Mesenchymal stem cell (in vitro differentiated cells and primary cell): ENCODE measurements at regions not wholly inside any gene's neighbourhood (a gene's known extent, or its start where the extent isn't known, plus 50 kb on each side); places are given as distances from the start of the nearest gene placed in this dataset.

Source experiments
- DNase-seq: peaks from one replicate; pipeline ENCODE4 v3.0.0-alpha.2; 2013
- H2AFZ ChIP-seq: one replicate; pipeline ENCODE4 v1.6.1; 2013; ENCODE audit warnings: low read depth, mild to moderate bottlenecking, control low read depth, inconsistent platforms, low read length, moderate library complexity
- H2AK5ac ChIP-seq: 2 replicates; pipeline ENCODE4 v1.6.1; 2013; ENCODE audit warnings: low read length, moderate library complexity, mild to moderate bottlenecking, inconsistent platforms; ENCODE audit not compliant: severe bottlenecking
- H2BK120ac ChIP-seq: one replicate; pipeline ENCODE4 v1.6.1; 2013; ENCODE audit warnings: low read depth, mild to moderate bottlenecking, inconsistent platforms, low read length, moderate library complexity
- H2BK12ac ChIP-seq, 2 experiments: one replicate each; pipeline ENCODE4 v1.6.1; 2013; ENCODE audit warnings: inconsistent platforms in 2 of 2, low read length in 2 of 2, mild to moderate bottlenecking in 2 of 2, moderate library complexity in 2 of 2, control low read depth in 1 of 2
- H2BK15ac ChIP-seq: one replicate; pipeline ENCODE4 v1.6.1; 2013; ENCODE audit warnings: mild to moderate bottlenecking, low read depth, inconsistent platforms; ENCODE audit not compliant: poor library complexity, severe bottlenecking
- H2BK5ac ChIP-seq: 2 replicates; pipeline ENCODE4 v1.6.1; 2013; ENCODE audit warnings: low read depth, mild to moderate bottlenecking, low read length, control low read depth, inconsistent platforms; ENCODE audit not compliant: poor library complexity, severe bottlenecking
- H3K14ac ChIP-seq, 2 experiments: one replicate each; pipeline ENCODE4 v1.6.1; 2013; ENCODE audit warnings: inconsistent platforms in 2 of 2, low read length in 2 of 2, control low read depth in 1 of 2, mild to moderate bottlenecking in 1 of 2, moderate library complexity in 1 of 2
- H3K18ac ChIP-seq, 2 experiments: one replicate each; pipeline ENCODE4 v1.6.1; 2013; ENCODE audit warnings: inconsistent platforms in 2 of 2, low read length in 2 of 2, control low read depth in 1 of 2, low read depth in 1 of 2, mild to moderate bottlenecking in 1 of 2
- H3K23ac ChIP-seq, 2 experiments: one replicate each; pipeline ENCODE4 v1.6.1; 2013; ENCODE audit warnings: inconsistent platforms in 2 of 2, low read length in 2 of 2, mild to moderate bottlenecking in 2 of 2, moderate library complexity in 2 of 2, control low read depth in 1 of 2
- H3K27ac ChIP-seq: 2 replicates; pipeline ENCODE4 v1.5.1; 2013; ENCODE audit warnings: mild to moderate bottlenecking, moderate library complexity, low read length, control low read depth, inconsistent platforms; ENCODE audit not compliant: poor library complexity, severe bottlenecking
- H3K27me3 ChIP-seq, 2 experiments: 2 replicates each; pipeline versions ENCODE4 v1.6.1 to v1.7.0; 2013; ENCODE audit warnings: low read length in 2 of 2, mild to moderate bottlenecking in 2 of 2, moderate library complexity in 2 of 2, control low read depth in 1 of 2, inconsistent platforms in 1 of 2; ENCODE audit not compliant: control insufficient read depth in 1 of 2, insufficient read depth in 1 of 2
- H3K36me3 ChIP-seq, 2 experiments: 2 replicates each; pipeline versions ENCODE4 v1.6.1 to v1.7.0; 2013; ENCODE audit warnings: low read length in 2 of 2, control low read depth in 1 of 2, inconsistent platforms in 1 of 2, low read depth in 1 of 2, mild to moderate bottlenecking in 1 of 2; ENCODE audit not compliant: insufficient read depth in 2 of 2, control insufficient read depth in 1 of 2
- H3K4ac ChIP-seq, 2 experiments: one replicate each; pipeline ENCODE4 v1.6.1; 2013; ENCODE audit warnings: inconsistent platforms in 2 of 2, low read length in 2 of 2, mild to moderate bottlenecking in 2 of 2, moderate library complexity in 2 of 2, control low read depth in 1 of 2, low read depth in 1 of 2
- H3K4me1 ChIP-seq: 2 replicates; pipeline ENCODE4 v1.6.1; 2013; ENCODE audit warnings: low read depth, low read length, control low read depth; ENCODE audit not compliant: control insufficient read depth, insufficient read depth
- H3K4me2 ChIP-seq: 2 replicates; pipeline ENCODE4 v1.6.1; 2013; ENCODE audit warnings: low read length, mild to moderate bottlenecking, inconsistent platforms; ENCODE audit not compliant: poor library complexity, severe bottlenecking
- H3K4me3 ChIP-seq, 2 experiments: 2 replicates each; pipeline versions ENCODE4 v1.5.1 to v1.7.0; 2013; ENCODE audit warnings: low read length in 2 of 2, mild to moderate bottlenecking in 2 of 2, control low read depth in 1 of 2, low read depth in 1 of 2; ENCODE audit not compliant: insufficient read depth in 1 of 2
- H3K79me1 ChIP-seq: replicated peaks from 2 replicates; pipeline ENCODE4 v1.6.1; 2013; ENCODE audit warnings: mild to moderate bottlenecking, control low read depth, low read length, inconsistent platforms; ENCODE audit not compliant: poor library complexity, severe bottlenecking
- H3K9ac ChIP-seq: 2 replicates; pipeline ENCODE4 v1.7.0; 2013; ENCODE audit warnings: mild to moderate bottlenecking, low read length, moderate library complexity
- H3K9me3 ChIP-seq: 2 replicates; pipeline ENCODE4 v1.7.0; 2013; ENCODE audit warnings: mild to moderate bottlenecking, low read length; ENCODE audit not compliant: control insufficient read depth
- H4K8ac ChIP-seq: one replicate; pipeline ENCODE4 v1.6.1; 2013; ENCODE audit warnings: inconsistent platforms, mild to moderate bottlenecking, low read length, moderate library complexity
- H4K91ac ChIP-seq: one replicate; pipeline ENCODE4 v1.6.1; 2013; ENCODE audit warnings: mild to moderate bottlenecking, low read length, inconsistent platforms
- WGBS: methylation state at CpG from one replicate; pipeline ENCODE4 v1.1.7; 2013; ENCODE audit warnings: mixed read lengths; 5-methylcytosine and 5-hydroxymethylcytosine counted together

DNA sequence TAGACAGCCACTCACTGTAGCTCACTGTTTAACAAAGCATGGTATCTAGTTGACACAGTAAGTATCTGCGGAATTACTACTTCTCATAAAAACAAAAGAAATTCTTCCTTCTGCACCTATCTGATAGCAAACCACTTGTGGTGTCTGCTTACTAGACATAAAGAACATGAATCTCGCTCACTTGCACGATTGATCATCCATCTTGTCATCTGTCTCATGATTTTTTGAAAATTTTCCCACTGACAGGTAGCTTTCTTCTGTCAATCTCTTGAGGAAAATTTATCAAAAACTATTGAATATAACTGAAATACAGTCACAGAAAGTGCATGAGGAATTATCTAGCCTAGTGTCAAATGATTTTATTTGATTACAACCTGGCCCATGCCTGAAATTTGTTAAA lies 291.6 kb upstream of the ANO3 start:
- H2BK120ac ChIP-seq: no peak overlapping the region
- no peak overlapping the region for H3K4me2 ChIP-seq
- no peak overlapping the region for H3K4me3 ChIP-seq
- H2BK12ac ChIP-seq: no peak overlapping the region
- H3K36me3 ChIP-seq: no peaks in the 10 kb centered on the region
- no peak overlapping the region for H2AK5ac ChIP-seq
- H4K91ac ChIP-seq: no peak overlapping the region
- no peak overlapping the region for H3K27ac ChIP-seq
- H2BK5ac ChIP-seq: no peak overlapping the region
- H3K4me1 ChIP-seq: no peaks in the 10 kb centered on the region
- H3K9ac ChIP-seq: no peak overlapping the region
- no peak overlapping the region for H3K18ac ChIP-seq
- H4K8ac ChIP-seq: no peak overlapping the region
- H3K27me3 ChIP-seq: no peaks in the 10 kb centered on the region
- no peak overlapping the region for H3K23ac ChIP-seq
- H3K9me3 ChIP-seq: no peaks in the 10 kb centered on the region
- H3K14ac ChIP-seq: no peak overlapping the region
- no peaks in the 10 kb centered on the region for H3K79me1 ChIP-seq
- 72% methylated on average over 3 of the region's 3 CpGs for WGBS
- no peak overlapping the region for H2BK15ac ChIP-seq
- no peak for DNase-seq
- no peak overlapping the region for H3K4ac ChIP-seq
- H2AFZ ChIP-seq: no peak overlapping the region

DNA sequence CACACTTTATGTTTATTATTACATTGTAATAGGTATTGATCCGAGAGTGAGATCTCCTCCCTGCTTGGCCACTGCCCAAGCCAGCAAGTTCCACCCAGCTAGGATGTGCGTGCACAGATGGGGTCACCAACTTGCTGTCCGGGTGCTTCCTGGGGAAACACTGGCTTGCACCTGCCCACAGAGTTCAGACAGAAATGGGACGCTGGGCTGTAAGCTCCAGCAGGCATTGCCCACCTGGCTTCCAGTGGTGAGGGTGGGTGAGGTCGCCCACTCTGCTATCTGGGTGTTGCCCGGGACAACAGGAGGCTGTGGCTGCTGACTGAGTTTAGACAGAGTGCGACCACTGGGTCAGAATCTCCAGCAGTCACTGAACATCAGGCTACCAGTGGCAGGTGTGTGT lies 289.8 kb upstream of the ANO3 start:
- Histone ChIP-seq H3K27me3 (no peaks in the 10 kb centered on the region), H3K4ac (no peak overlapping the region), H3K36me3 (no peaks in the 10 kb centered on the region), H2AFZ (no peak overlapping the region), H3K23ac (no peak overlapping the region), H3K4me2 (no peak overlapping the region), H2BK12ac (no peak overlapping the region), H3K14ac (no peak overlapping the region), H4K91ac (no peak overlapping the region), H3K27ac (no peak overlapping the region), H3K79me1 (no peaks in the 10 kb centered on the region), H3K9ac (no peak overlapping the region), H3K18ac (no peak overlapping the region), H4K8ac (no peak overlapping the region), H2BK120ac (no peak overlapping the region), H3K9me3 (no peaks in the 10 kb centered on the region), H2AK5ac (no peak overlapping the region), H3K4me1 (no peaks in the 10 kb centered on the region), H2BK15ac (peak overlapping the region; percentile 15), H2BK5ac (no peak overlapping the region), H3K4me3 (no peak overlapping the region)
- 95% methylated on average over 7 of the region's 7 CpGs for WGBS
- DNase-seq: no peak

DNA sequence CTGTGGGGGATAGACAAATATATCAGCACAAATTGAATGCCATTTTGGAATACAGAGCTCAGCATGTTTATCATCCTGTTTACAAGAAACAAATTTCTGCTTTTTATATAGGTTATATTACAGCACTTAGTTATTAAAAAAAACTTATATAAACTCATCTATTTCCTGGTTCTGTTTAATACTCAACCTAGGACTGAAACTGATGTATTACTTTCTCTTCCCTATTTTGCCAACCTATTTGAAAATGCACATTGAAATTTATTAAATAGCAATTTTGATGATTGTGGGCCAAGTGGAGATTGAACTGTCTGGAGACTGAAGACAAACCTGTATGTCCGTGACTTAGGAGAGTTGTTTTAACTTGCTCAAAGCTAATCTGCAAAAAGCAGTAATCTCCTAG lies 288.3 kb upstream of the ANO3 start:
- no peak overlapping the region for H3K18ac ChIP-seq
- no peak overlapping the region for H3K14ac ChIP-seq
- no peaks in the 10 kb centered on the region for H3K27me3 ChIP-seq
- H2BK5ac ChIP-seq: no peak overlapping the region
- no peak overlapping the region for H4K91ac ChIP-seq
- H3K9ac ChIP-seq: no peak overlapping the region
- H3K4me1 ChIP-seq: no peaks in the 10 kb centered on the region
- no peak overlapping the region for H2AFZ ChIP-seq
- no peak overlapping the region for H4K8ac ChIP-seq
- H3K23ac ChIP-seq: no peak overlapping the region
- H3K4me2 ChIP-seq: no peak overlapping the region
- no peak overlapping the region for H3K27ac ChIP-seq
- no peak overlapping the region for H3K4me3 ChIP-seq
- no peak overlapping the region for H2BK120ac ChIP-seq
- no peaks in the 10 kb centered on the region for H3K79me1 ChIP-seq
- no peak for DNase-seq
- H2BK15ac ChIP-seq: no peak overlapping the region
- 100% methylated on average over 1 of the region's 1 CpG for WGBS
- no peak overlapping the region for H2BK12ac ChIP-seq
- no peaks in the 10 kb centered on the region for H3K9me3 ChIP-seq
- H2AK5ac ChIP-seq: no peak overlapping the region
- H3K4ac ChIP-seq: no peak overlapping the region
- no peaks in the 10 kb centered on the region for H3K36me3 ChIP-seq

DNA sequence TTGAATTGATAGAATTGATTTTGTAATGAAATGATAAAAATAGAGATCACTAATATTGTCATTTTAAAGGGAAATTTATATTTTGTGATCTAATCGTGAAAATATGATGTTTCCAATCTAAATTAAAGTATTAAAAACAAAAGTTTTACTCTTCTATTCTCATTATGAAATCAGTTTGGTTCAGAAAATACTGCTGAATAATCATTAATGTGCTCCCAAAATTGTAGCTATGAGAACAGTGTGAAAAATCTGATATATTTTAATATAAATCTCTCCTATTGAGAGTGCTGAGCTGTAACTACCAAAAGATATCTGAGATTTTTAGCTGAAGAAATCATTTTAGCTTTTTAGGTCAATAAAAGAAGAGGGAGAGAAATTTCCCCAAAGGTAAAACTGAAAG lies 287.5 kb upstream of the ANO3 start:
- Histone ChIP-seq H3K4me1 (no peaks in the 10 kb centered on the region), H2BK12ac (no peak overlapping the region), H3K18ac (no peak overlapping the region), H3K14ac (no peak overlapping the region), H2BK15ac (no peak overlapping the region), H3K4me2 (no peak overlapping the region), H3K79me1 (no peaks in the 10 kb centered on the region), H3K4me3 (no peak overlapping the region), H3K36me3 (no peaks in the 10 kb centered on the region), H3K27ac (no peak overlapping the region), H3K4ac (no peak overlapping the region), H2AK5ac (no peak overlapping the region), H3K9me3 (no peaks in the 10 kb centered on the region), H3K27me3 (no peaks in the 10 kb centered on the region), H2BK120ac (no peak overlapping the region), H4K8ac (no peak overlapping the region), H3K9ac (no peak overlapping the region), H4K91ac (no peak overlapping the region), H2BK5ac (no peak overlapping the region), H3K23ac (no peak overlapping the region), H2AFZ (no peak overlapping the region)
- DNase-seq: no peak
- WGBS: no CpG with 5 or more reads among the region's 1 CpG
